Bronchial epithelial cell (primary cell): ENCODE measurements at regions not wholly inside any gene's neighbourhood (a gene's known extent, or its start where the extent isn't known, plus 50 kb on each side); places are given as distances from the start of the nearest gene placed in this dataset.

Source experiments
- DNase-seq: peaks from one replicate; pipeline ENCODE4 v3.0.0-alpha.2; 2010; ENCODE audit warnings: low read depth
- FAIRE-seq: peaks from 2 replicates; lab custom pipeline; 2011; peaks lifted over from hg19 to GRCh38; lab: Jason Lieb, UNC
- H3K27me3 ChIP-seq: 2 replicates; pipeline ENCODE4 v1.5.1; 2011; ENCODE audit warnings: low read length; ENCODE audit not compliant: control insufficient read depth, insufficient read depth
- H3K36me3 ChIP-seq: 2 replicates; pipeline ENCODE4 v1.5.1; 2011; ENCODE audit warnings: low read length; ENCODE audit not compliant: control insufficient read depth, insufficient read depth
- H3K4me3 ChIP-seq: 2 replicates; pipeline ENCODE4 v1.5.1; 2011; ENCODE audit warnings: mild to moderate bottlenecking, low read depth, low read length, control low read depth
- CTCF ChIP-seq: IDR thresholded peaks from 2 replicates; pipeline ENCODE4 v1.5.1; 2011; ENCODE audit warnings: mild to moderate bottlenecking, moderate library complexity, low read length, control low read depth, inconsistent platforms; ENCODE audit not compliant: insufficient read depth, severe bottlenecking

DNA sequence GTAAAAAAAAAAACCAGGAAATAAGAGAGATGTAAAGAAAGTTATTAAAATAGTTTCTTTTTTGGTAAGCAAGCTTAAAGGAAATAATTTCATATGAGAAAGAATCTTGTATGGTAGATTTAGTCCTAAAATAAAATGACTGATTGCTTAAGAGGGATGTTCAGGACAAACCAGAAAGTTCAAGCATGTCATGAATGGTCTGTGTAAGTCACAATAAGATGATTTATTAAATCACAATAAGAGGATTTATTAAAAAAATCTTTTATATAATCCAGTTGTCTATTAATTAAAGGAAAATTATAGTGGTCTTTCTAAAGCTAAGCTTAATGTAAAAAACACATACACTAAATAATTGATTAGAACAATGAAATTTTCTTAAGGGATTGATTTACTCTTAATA, 91.8 kb upstream of the OR13F1 start:
- TF ChIP-seq CTCF: no peak
- FAIRE-seq: no peak
- Histone ChIP-seq H3K4me3 (no peak overlapping the region), H3K27me3 (no peaks in the 10 kb centered on the region), H3K36me3 (no peaks in the 10 kb centered on the region)
- DNase-seq: no peak

- TF ChIP-seq CTCF: no peak
- Histone ChIP-seq H3K36me3 (no peaks in the 10 kb centered on the region), H3K4me3 (no peak overlapping the region), H3K27me3 (no peaks in the 10 kb centered on the region)
- FAIRE-seq: no peak
- DNase-seq: no peak
These were observed 87.6 kb upstream of the OR13F1 start for GRCh38 chr9:104416470-104416869.

DNA sequence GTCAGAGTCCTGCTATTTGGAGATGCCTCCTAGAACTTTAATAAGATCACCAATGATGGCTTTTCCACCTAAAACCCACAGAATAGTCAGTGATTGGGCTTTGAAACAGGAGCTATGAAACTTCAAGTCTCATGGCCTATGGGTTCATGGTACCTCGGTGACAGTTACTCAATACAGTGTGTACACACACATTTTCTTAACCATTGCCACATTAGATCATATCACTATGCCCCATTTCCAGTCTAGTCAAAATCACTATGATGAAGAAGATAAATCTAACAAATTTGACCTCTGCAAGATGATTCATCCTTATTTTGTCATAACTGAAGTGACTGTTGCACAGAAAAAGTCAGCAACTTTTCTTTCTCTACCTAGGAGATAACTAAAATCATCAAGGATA, 86.8 kb upstream of the OR13F1 start:
- FAIRE-seq (no peak), DNase-seq (no peak)
- Histone ChIP-seq H3K27me3 (no peaks in the 10 kb centered on the region), H3K4me3 (no peak overlapping the region), H3K36me3 (no peaks in the 10 kb centered on the region)
- TF ChIP-seq CTCF: no peak

- no peak overlapping the region for H3K4me3 ChIP-seq
- no peaks in the 10 kb centered on the region for H3K27me3 ChIP-seq
- H3K36me3 ChIP-seq: no peaks in the 10 kb centered on the region
- no peak for FAIRE-seq
- no peak for DNase-seq
- no peak for TF ChIP-seq CTCF
These were observed 75.0 kb upstream of the OR13F1 start for GRCh38 chr9:104429031-104429546.

DNA sequence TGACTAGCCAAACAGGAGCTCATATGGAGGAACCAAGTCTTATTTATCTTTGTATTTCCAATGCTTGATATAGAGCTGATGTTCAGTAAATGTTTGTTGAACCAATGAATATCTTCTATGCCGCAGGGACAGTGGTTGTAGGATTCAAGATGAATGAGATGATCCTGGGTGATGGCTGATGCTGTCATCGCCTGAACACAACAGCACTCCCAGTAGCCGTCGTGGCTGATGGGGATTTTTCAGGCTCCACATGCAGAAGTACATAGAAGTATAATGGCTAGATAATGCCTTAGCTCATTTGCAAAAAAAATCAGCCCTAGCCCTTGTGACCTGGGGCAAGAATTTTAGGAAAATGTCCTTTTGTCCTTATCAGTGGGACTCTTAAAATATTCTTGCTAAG, 69.0 kb upstream of the OR13F1 start:
- TF ChIP-seq CTCF: no peak
- DNase-seq: no peak
- Histone ChIP-seq H3K27me3 (no peaks in the 10 kb centered on the region), H3K4me3 (no peak overlapping the region), H3K36me3 (no peaks in the 10 kb centered on the region)
- no peak for FAIRE-seq

DNA sequence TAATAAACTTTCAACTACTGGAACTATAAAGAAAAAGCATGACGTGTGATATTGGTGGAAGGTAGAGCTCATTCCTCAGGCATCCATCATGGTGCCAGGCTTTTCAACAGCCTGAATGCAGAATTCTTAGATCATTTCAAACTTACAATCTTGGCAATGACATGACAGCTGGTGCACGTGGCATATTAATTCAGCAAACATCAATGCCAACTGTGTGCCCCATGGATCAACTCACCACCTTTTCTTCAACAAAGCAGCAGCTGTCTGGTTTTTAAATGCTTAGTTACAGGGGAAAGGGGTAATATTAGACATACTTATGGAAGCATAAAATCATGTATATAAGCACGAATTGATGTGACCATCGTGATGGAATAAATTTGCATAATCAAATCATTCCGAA, 56.0 kb upstream of the OR13F1 start:
- H3K27me3 ChIP-seq: no peaks in the 10 kb centered on the region
- FAIRE-seq (no peak), DNase-seq (no peak)
- no peak for TF ChIP-seq CTCF
- H3K36me3 ChIP-seq: no peaks in the 10 kb centered on the region
- no peak overlapping the region for H3K4me3 ChIP-seq
